Prostate gland (tissue), 2 donors: ENCODE measurements at regions not wholly inside any gene's neighbourhood (a gene's known extent, or its start where the extent isn't known, plus 50 kb on each side); places are given as distances from the start of the nearest gene placed in this dataset.

Experiments
- POLR2AphosphoS5 ChIP-seq: sonication (generic); formaldehyde crosslinking; IDR thresholded peaks from one replicate; pipeline ENCODE4 v1.6.1; 2017; ENCODE audit warnings: antibody characterized with exemption
- TF ChIP-seq, protein P1 (sequence below), 4 experiments: fragments of 200-600 bp in 2 of 4; fragments of 450-650 bp in 2 of 4; sonication (generic) in 2 of 4; IDR thresholded peaks; 1 replicate in 3 of 4; 2 replicates in 1 of 4; pipeline ENCODE4 v1.5.1; 2016 to 2019; ENCODE audit warnings: antibody characterized with exemption in 4 of 4, mild to moderate bottlenecking in 2 of 4, moderate library complexity in 2 of 4

DNA sequence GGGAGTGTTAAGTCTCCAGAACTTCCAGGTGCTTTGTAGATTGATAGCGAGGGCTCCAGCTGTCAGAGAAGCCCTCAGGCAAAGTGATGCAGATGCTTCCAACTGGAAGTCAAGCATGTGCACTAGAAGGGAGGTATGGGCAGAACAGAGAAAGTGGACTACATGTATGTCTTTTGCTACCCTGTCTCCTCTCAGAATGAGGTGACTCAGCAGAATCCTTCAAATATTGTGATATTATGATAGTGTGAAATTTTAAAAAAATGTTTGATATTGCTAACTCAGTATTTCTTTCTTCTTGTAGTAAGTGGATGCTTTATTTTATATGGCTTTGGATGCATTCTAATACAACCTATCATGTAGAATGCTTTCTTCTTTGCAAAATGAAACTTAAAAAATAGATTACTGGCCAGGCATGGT lies 138.9 kb upstream of the SVIL start:
- TF ChIP-seq, protein P1, sequence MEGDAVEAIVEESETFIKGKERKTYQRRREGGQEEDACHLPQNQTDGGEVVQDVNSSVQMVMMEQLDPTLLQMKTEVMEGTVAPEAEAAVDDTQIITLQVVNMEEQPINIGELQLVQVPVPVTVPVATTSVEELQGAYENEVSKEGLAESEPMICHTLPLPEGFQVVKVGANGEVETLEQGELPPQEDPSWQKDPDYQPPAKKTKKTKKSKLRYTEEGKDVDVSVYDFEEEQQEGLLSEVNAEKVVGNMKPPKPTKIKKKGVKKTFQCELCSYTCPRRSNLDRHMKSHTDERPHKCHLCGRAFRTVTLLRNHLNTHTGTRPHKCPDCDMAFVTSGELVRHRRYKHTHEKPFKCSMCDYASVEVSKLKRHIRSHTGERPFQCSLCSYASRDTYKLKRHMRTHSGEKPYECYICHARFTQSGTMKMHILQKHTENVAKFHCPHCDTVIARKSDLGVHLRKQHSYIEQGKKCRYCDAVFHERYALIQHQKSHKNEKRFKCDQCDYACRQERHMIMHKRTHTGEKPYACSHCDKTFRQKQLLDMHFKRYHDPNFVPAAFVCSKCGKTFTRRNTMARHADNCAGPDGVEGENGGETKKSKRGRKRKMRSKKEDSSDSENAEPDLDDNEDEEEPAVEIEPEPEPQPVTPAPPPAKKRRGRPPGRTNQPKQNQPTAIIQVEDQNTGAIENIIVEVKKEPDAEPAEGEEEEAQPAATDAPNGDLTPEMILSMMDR (IDR thresholded peaks at IDR 0.05), result no peak
- TF ChIP-seq POLR2AphosphoS5, result no peak
